K562 (cell line): ENCODE measurements at regions not wholly inside any gene's neighbourhood (a gene's known extent, or its start where the extent isn't known, plus 50 kb on each side); places are given as distances from the start of the nearest gene placed in this dataset.
A peak's percentile ranks its signal among the peaks of the same experiment; 100 is the strongest.

Experiments used
- C11orf30 ChIP-seq: fragments of 450-650 bp; IDR thresholded peaks from 2 replicates; pipeline ENCODE4 v1.6.1; 2016; ENCODE audit warnings: low read depth, mild to moderate bottlenecking
- CEBPB ChIP-seq: fragments of 450-650 bp; IDR thresholded peaks from 2 replicates; pipeline ENCODE4 v1.6.1; 2016; ENCODE audit warnings: missing genetic modification characterization, missing compliant biosample characterization
- HINFP ChIP-seq: fragments of 450-650 bp; conservative IDR thresholded peaks from 2 replicates; pipeline ENCODE4 v1.6.1; 2016; ENCODE audit warnings: missing genetic modification characterization, low read depth, mild to moderate bottlenecking, control low read depth, missing compliant biosample characterization
- JUNB ChIP-seq: fragments of 450-650 bp; formaldehyde crosslinking; conservative IDR thresholded peaks from 2 replicates; pipeline ENCODE4 v1.4.0; 2020; ENCODE audit warnings: mild to moderate bottlenecking
- MBD1 ChIP-seq: fragments of 250-450 bp; sonication (Bioruptor Pico); IDR thresholded peaks from 2 replicates; pipeline ENCODE4 v1.8.0; 2022; ENCODE audit warnings: inconsistent platforms
- NR1H2 ChIP-seq: sonication (generic); formaldehyde crosslinking; IDR thresholded peaks from 2 replicates; pipeline ENCODE4 v1.4.0; 2020; ENCODE audit warnings: mild to moderate bottlenecking, missing genetic modification reagents
- PBX2 ChIP-seq, 2 experiments: IDR thresholded peaks in 1 of 2; conservative IDR thresholded peaks in 1 of 2; 2 replicates each; pipeline ENCODE4 v1.6.1; 2016; ENCODE audit warnings: low read depth in 2 of 2, mild to moderate bottlenecking in 1 of 2, missing compliant biosample characterization in 1 of 2, missing genetic modification characterization in 1 of 2, moderate library complexity in 1 of 2
- RB1 ChIP-seq: fragments of 450-650 bp; IDR thresholded peaks from 2 replicates; pipeline ENCODE4 v1.6.1; 2017; ENCODE audit warnings: low read depth, mild to moderate bottlenecking
- TCF15 ChIP-seq: fragments of 250-450 bp; sonication (Bioruptor Pico); IDR thresholded peaks from 2 replicates; pipeline ENCODE4 v1.8.0; 2022; ENCODE audit warnings: moderate library complexity, mild to moderate bottlenecking, inconsistent platforms
- XRCC5 ChIP-seq: fragments of 200-400 bp; formaldehyde crosslinking; IDR thresholded peaks from 2 replicates; pipeline ENCODE4 v1.6.1; 2017; ENCODE audit warnings: low read depth, mild to moderate bottlenecking, low read length
- ZBTB11 ChIP-seq, 3 experiments: fragments of 200-800 bp in 1 of 3; fragments of 250-450 bp in 1 of 3; fragments of 450-650 bp in 1 of 3; sonication (Bioruptor Pico) in 1 of 3; sonication (Bioruptor generic) in 1 of 3; formaldehyde crosslinking in 1 of 3; IDR thresholded peaks; 2 replicates each; pipeline versions ENCODE4 v1.6.1 to v1.8.0; 2016 to 2022; ENCODE audit warnings: mild to moderate bottlenecking in 2 of 3, missing genetic modification characterization in 2 of 3, missing compliant biosample characterization in 1 of 3, moderate library complexity in 1 of 3
- ZNF212 ChIP-seq: fragments of 450-650 bp; formaldehyde crosslinking; IDR thresholded peaks from 2 replicates; pipeline ENCODE4 v1.4.0; 2020; ENCODE audit warnings: mild to moderate bottlenecking
- ZNF316 ChIP-seq: fragments of 450-650 bp; IDR thresholded peaks from 2 replicates; pipeline ENCODE4 v1.6.1; 2016
- ZNF431 ChIP-seq: sonication (generic); formaldehyde crosslinking; IDR thresholded peaks from 2 replicates; pipeline ENCODE4 v1.8.0; 2022; ENCODE audit warnings: mild to moderate bottlenecking, missing genetic modification reagents
- ZNF584 ChIP-seq: fragments of 200-800 bp; sonication (Bioruptor generic); IDR thresholded peaks from 2 replicates; pipeline ENCODE4 v1.6.1; 2016; ENCODE audit warnings: low read depth, mild to moderate bottlenecking, missing genetic modification characterization, missing compliant biosample characterization
- ZNF707 ChIP-seq: fragments of 250-450 bp; sonication (Bioruptor Pico); conservative IDR thresholded peaks from 2 replicates; pipeline ENCODE4 v1.8.0; 2022; ENCODE audit warnings: inconsistent platforms, mild to moderate bottlenecking, moderate library complexity

GRCh38 chr20:53844259-53844658 lies 226.1 kb downstream of the BCAS1 start (continued):
- TF ChIP-seq HINFP (no peak), CEBPB (tag) (peak; percentile 45), ZBTB11 (CRISPR knock-in tag; IDR thresholded peaks at IDR 0.05) (peak in 1 of 3 experiments; percentile 86; a peak in 2 of 6 replicates), ZNF584 (no peak), C11orf30 (peak; percentile 66), RB1 (no peak), NR1H2 (CRISPR knock-in tag) (no peak), ZNF212 (CRISPR knock-in tag) (no peak), XRCC5 (no peak), JUNB (CRISPR knock-in tag) (no peak), ZNF316 (peak; percentile 69), ZNF431 (CRISPR knock-in tag) (no peak), PBX2 (CRISPR knock-in tag; IDR thresholded peaks at IDR 0.05; ENCODE audit: low read depth) (no peak), PBX2 (tag; conservative IDR thresholded peaks at IDR 0.05; ENCODE audit: low read depth) (peak; percentile 64), ZNF707 (CRISPR knock-in tag) (no peak), MBD1 (CRISPR knock-in tag) (no peak), TCF15 (CRISPR knock-in tag) (no peak)
